BLaER1 (cell line): ENCODE measurements at regions not wholly inside any gene's neighbourhood (a gene's known extent, or its start where the extent isn't known, plus 50 kb on each side); places are given as distances from the start of the nearest gene placed in this dataset.

Experiments used
- H3K27ac ChIP-seq: shearing (Covaris generic); formaldehyde crosslinking; 2 replicates; pipeline ENCODE4 v1.8.1; 2022
- H3K27me3 ChIP-seq: shearing (Covaris generic); formaldehyde crosslinking; 2 replicates; pipeline ENCODE4 v1.8.1; 2022
- H3K36me3 ChIP-seq: shearing (Covaris generic); formaldehyde crosslinking; 2 replicates; pipeline ENCODE4 v1.8.1; 2022
- H3K4me1 ChIP-seq: shearing (Covaris generic); formaldehyde crosslinking; 2 replicates; pipeline ENCODE4 v1.8.1; 2022
- H3K4me2 ChIP-seq: shearing (Covaris generic); formaldehyde crosslinking; 2 replicates; pipeline ENCODE4 v1.8.1; 2022
- H3K4me3 ChIP-seq: shearing (Covaris generic); formaldehyde crosslinking; 2 replicates; pipeline ENCODE4 v1.8.1; 2022
- H3K9ac ChIP-seq: shearing (Covaris generic); formaldehyde crosslinking; 2 replicates; pipeline ENCODE4 v1.8.1; 2022
- H3K9me3 ChIP-seq: shearing (Covaris generic); formaldehyde crosslinking; 2 replicates; pipeline ENCODE4 v1.8.1; 2022
- H4K20me1 ChIP-seq: shearing (Covaris generic); formaldehyde crosslinking; 2 replicates; pipeline ENCODE4 v1.8.1; 2022
- Cebpa-rat ChIP-seq: shearing (Covaris generic); IDR thresholded peaks from 2 replicates; pipeline ENCODE4 v1.8.1; 2022

- no peak overlapping the region for H3K9ac ChIP-seq
- no peak for TF ChIP-seq Cebpa-rat
- H3K4me2 ChIP-seq: no peak overlapping the region
- H3K36me3 ChIP-seq: no peaks in the 10 kb centered on the region
- no peaks in the 10 kb centered on the region for H4K20me1 ChIP-seq
- H3K4me3 ChIP-seq: no peak overlapping the region
- H3K27ac ChIP-seq: no peak overlapping the region
- no peaks in the 10 kb centered on the region for H3K27me3 ChIP-seq
- no peaks in the 10 kb centered on the region for H3K9me3 ChIP-seq
- no peaks in the 10 kb centered on the region for H3K4me1 ChIP-seq
Measured at GRCh38 chr6:48169635-48170034, 58.6 kb upstream of the PTCHD4 start.
